Astrocyte of the spinal cord (primary cell): ENCODE measurements at regions not wholly inside any gene's neighbourhood (a gene's known extent, or its start where the extent isn't known, plus 50 kb on each side); places are given as distances from the start of the nearest gene placed in this dataset.
A peak's percentile ranks its signal among the peaks of the same experiment; 100 is the strongest.

Source experiments
- DNase-seq: peaks from one replicate; pipeline ENCODE4 v3.0.0; 2011; ENCODE audit warnings: low read depth, low spot score
- H3K4me3 ChIP-seq: 2 replicates; pipeline ENCODE4 v1.5.1; 2011; ENCODE audit warnings: low read depth, mild to moderate bottlenecking, low read length, moderate library complexity
- CTCF ChIP-seq: IDR thresholded peaks from 2 replicates; pipeline ENCODE4 v1.5.1; 2012; ENCODE audit warnings: low read depth, mild to moderate bottlenecking, low read length, inconsistent platforms
- in situ Hi-C: cut with HindIII; loops from 2 replicates; pipeline ENCODE4 v1.10.0; 2017; ENCODE audit warnings: low sequenced_read_pairs

- in situ Hi-C loops, result no loop called here
- no peak for TF ChIP-seq CTCF
- DNase-seq, result no peak
- no peak overlapping the region for H3K4me3 ChIP-seq
These were observed 68.7 kb upstream of the NMNAT3 start for GRCh38 chr3:139746481-139746880.

GRCh38 chr3:139745831-139746230, 68.1 kb upstream of the NMNAT3 start:
- in situ Hi-C loops, result no loop called here
- peak; percentile 54 for DNase-seq
- no peak for TF ChIP-seq CTCF
- no peak overlapping the region for H3K4me3 ChIP-seq

GRCh38 chr3:139738697-139739096, 60.9 kb upstream of the NMNAT3 start:
- no peak for TF ChIP-seq CTCF
- no peak for DNase-seq

GRCh38 chr3:139737682-139738361, 60.0 kb upstream of the NMNAT3 start:
- no peak overlapping the region for H3K4me3 ChIP-seq
- no peak for TF ChIP-seq CTCF
- in situ Hi-C loops, result no loop called here
- DNase-seq, result no peak

More at GRCh38 chr3:139738697-139739096, 60.9 kb upstream of the NMNAT3 start:
- H3K4me3 ChIP-seq, result no peak overlapping the region
- in situ Hi-C loops, result no loop called here

- TF ChIP-seq CTCF, result no peak
- DNase-seq, result no peak
- H3K4me3 ChIP-seq, result no peak overlapping the region
- in situ Hi-C loops, result no loop called here
These were observed 57.4 kb upstream of the NMNAT3 start for GRCh38 chr3:139735191-139735590.

- no peak overlapping the region for H3K4me3 ChIP-seq
- in situ Hi-C loops, result no loop called here
- no peak for DNase-seq
- no peak for TF ChIP-seq CTCF
These were observed 55.0 kb upstream of the NMNAT3 start for GRCh38 chr3:139732729-139733128.
